MM.1S (cell line): ENCODE measurements at regions not wholly inside any gene's neighbourhood (a gene's known extent, or its start where the extent isn't known, plus 50 kb on each side); places are given as distances from the start of the nearest gene placed in this dataset.

ENCODE experiments used
- CTCF ChIP-seq: fragments of 300-600 bp; sonication (generic); IDR thresholded peaks from 2 replicates; pipeline ENCODE4 v1.5.1; 2016; ENCODE audit warnings: antibody characterized with exemption, low read length, mixed read lengths
- EZH2phosphoT487 ChIP-seq: fragments of 300-600 bp; sonication (generic); IDR thresholded peaks from 2 replicates; pipeline ENCODE4 v1.6.1; 2018; ENCODE audit warnings: antibody characterized with exemption, low read length

GRCh38 chr3:65015711-65016110, 327.9 kb upstream of the ADAMTS9 start:
- TF ChIP-seq CTCF = no peak
- no peak for TF ChIP-seq EZH2phosphoT487
